Nephron (organoid): ENCODE measurements at regions not wholly inside any gene's neighbourhood (a gene's known extent, or its start where the extent isn't known, plus 50 kb on each side); places are given as distances from the start of the nearest gene placed in this dataset.

Experiments used
- H3K27ac Mint-ChIP-seq, 3 experiments: 2 replicates each; pipeline ENCODE4 v1.8.0; 2020; ENCODE audit warnings: mixed read lengths in 3 of 3, mild to moderate bottlenecking in 2 of 3, moderate library complexity in 1 of 3
- H3K27me3 Mint-ChIP-seq: 2 replicates; pipeline ENCODE4 v1.8.0; 2021; ENCODE audit warnings: low read depth, mild to moderate bottlenecking, moderate library complexity, mixed read lengths
- H3K36me3 Mint-ChIP-seq: 2 replicates; pipeline ENCODE4 v1.8.0; 2020; ENCODE audit warnings: low read depth, mixed read lengths
- H3K4me1 Mint-ChIP-seq: 2 replicates; pipeline ENCODE4 v1.8.0; 2020; ENCODE audit warnings: mixed read lengths
- H3K4me3 Mint-ChIP-seq, 3 experiments: 2 replicates each; pipeline ENCODE4 v1.8.0; 2020; ENCODE audit warnings: mild to moderate bottlenecking in 3 of 3, mixed read lengths in 3 of 3, moderate library complexity in 2 of 3
- H3K9me3 Mint-ChIP-seq: 2 replicates; pipeline ENCODE4 v1.8.0; 2020; ENCODE audit warnings: mixed read lengths
- CTCF ChIP-seq, 3 experiments: fragments of 200-600 bp; sonication (generic); IDR thresholded peaks; one replicate each; pipeline ENCODE4 v1.5.0; 2021; ENCODE audit warnings: antibody characterized with exemption in 3 of 3; ENCODE audit not compliant: unreplicated experiment in 3 of 3

- Mint-ChIP-seq H3K36me3 (no peaks in the 10 kb centered on the region), H3K4me1 (peaks cover 15% of the 10 kb centered on the region), H3K4me3 (no peak overlapping the region), H3K27ac (no peak overlapping the region), H3K27me3 (peaks cover 67% of the 10 kb centered on the region), H3K9me3 (no peaks in the 10 kb centered on the region)
- no peak for TF ChIP-seq CTCF (IDR thresholded peaks at IDR 0.05; ENCODE audit: unreplicated experiment in 3 of 3)
Observed at GRCh38 chr5:2005101-2006041, 122.6 kb upstream of the IRX4 start.

GRCh38 chr5:2003690-2004365 is 121.1 kb upstream of the IRX4 start:
- Mint-ChIP-seq H3K36me3 (no peaks in the 10 kb centered on the region), H3K4me1 (peaks cover 8% of the 10 kb centered on the region), H3K27ac (no peak overlapping the region), H3K4me3 (no peak overlapping the region), H3K9me3 (peaks cover 2% of the 10 kb centered on the region), H3K27me3 (peaks cover 82% of the 10 kb centered on the region)
- TF ChIP-seq CTCF (IDR thresholded peaks at IDR 0.05; ENCODE audit: unreplicated experiment in 3 of 3): no peak

- no peak overlapping the region for H3K27ac Mint-ChIP-seq
- H3K9me3 Mint-ChIP-seq: peaks cover 8% of the 10 kb centered on the region
- no peak for TF ChIP-seq CTCF (IDR thresholded peaks at IDR 0.05; ENCODE audit: unreplicated experiment in 3 of 3)
- H3K4me3 Mint-ChIP-seq: no peak overlapping the region
- peaks cover 81% of the 10 kb centered on the region for H3K27me3 Mint-ChIP-seq
- H3K36me3 Mint-ChIP-seq: no peaks in the 10 kb centered on the region
- H3K4me1 Mint-ChIP-seq: peaks cover 2% of the 10 kb centered on the region
Observed at GRCh38 chr5:2003206-2003605, 120.5 kb upstream of the IRX4 start.

- Mint-ChIP-seq H3K36me3 (no peaks in the 10 kb centered on the region), H3K27me3 (peaks cover 83% of the 10 kb centered on the region), H3K4me3 (no peak overlapping the region), H3K27ac (no peak overlapping the region), H3K9me3 (peaks cover 11% of the 10 kb centered on the region), H3K4me1 (no peaks in the 10 kb centered on the region)
- no peak for TF ChIP-seq CTCF (IDR thresholded peaks at IDR 0.05; ENCODE audit: unreplicated experiment in 3 of 3)
Observed at GRCh38 chr5:2001300-2001699, 118.6 kb upstream of the IRX4 start.

GRCh38 chr5:2000591-2000990 is 117.9 kb upstream of the IRX4 start:
- Mint-ChIP-seq H3K27me3 (peaks cover 85% of the 10 kb centered on the region), H3K4me3 (no peak overlapping the region), H3K9me3 (peaks cover 11% of the 10 kb centered on the region), H3K27ac (no peak overlapping the region), H3K36me3 (no peaks in the 10 kb centered on the region), H3K4me1 (no peaks in the 10 kb centered on the region)
- no peak for TF ChIP-seq CTCF (IDR thresholded peaks at IDR 0.05; ENCODE audit: unreplicated experiment in 3 of 3)
